RWPE2 (cell line): ENCODE measurements at regions not wholly inside any gene's neighbourhood (a gene's known extent, or its start where the extent isn't known, plus 50 kb on each side); places are given as distances from the start of the nearest gene placed in this dataset.

Experiments
- ATAC-seq: fragments of 200-7000 bp; cut with Tn5 transposase; 3 replicates; pipeline ENCODE4 v1.9.1; 2021; ENCODE audit warnings: low read depth
- DNase-seq: peaks from one replicate; pipeline ENCODE4 v3.0.0-alpha.2; 2020; ENCODE audit warnings: low spot score
- H3K27ac ChIP-seq: fragments of 450-650 bp; 2 replicates; pipeline ENCODE4 v1.5.1; 2017; ENCODE audit warnings: mild to moderate bottlenecking; ENCODE audit not compliant: poor library complexity, severe bottlenecking
- H3K27me3 ChIP-seq: fragments of 250-450 bp; sonication (Bioruptor Pico); 2 replicates; pipeline ENCODE4 v1.5.1; 2021; ENCODE audit warnings: mild to moderate bottlenecking, moderate library complexity; ENCODE audit not compliant: insufficient read depth, poor library complexity, severe bottlenecking
- H3K36me3 ChIP-seq: fragments of 250-450 bp; sonication (Bioruptor Pico); 2 replicates; pipeline ENCODE4 v1.5.1; 2020; ENCODE audit warnings: low read depth, mild to moderate bottlenecking, moderate library complexity
- H3K4me1 ChIP-seq: fragments of 250-450 bp; sonication (Bioruptor Pico); 2 replicates; pipeline ENCODE4 v1.5.1; 2021; ENCODE audit warnings: mild to moderate bottlenecking, moderate library complexity; ENCODE audit not compliant: insufficient read depth, poor library complexity, severe bottlenecking
- H3K4me3 ChIP-seq: fragments of 250-450 bp; sonication (Bioruptor Pico); 2 replicates; pipeline ENCODE4 v1.5.1; 2021; ENCODE audit warnings: mild to moderate bottlenecking, moderate library complexity; ENCODE audit not compliant: severe bottlenecking
- H3K9me3 ChIP-seq: fragments of 250-450 bp; sonication (Bioruptor Pico); 2 replicates; pipeline ENCODE4 v1.5.1; 2021; ENCODE audit warnings: mild to moderate bottlenecking, moderate library complexity; ENCODE audit not compliant: severe bottlenecking
- CTCF ChIP-seq: fragments of 450-650 bp; IDR thresholded peaks from one replicate; pipeline ENCODE4 v1.5.1; 2017; ENCODE audit warnings: mild to moderate bottlenecking, moderate library complexity; ENCODE audit not compliant: poor library complexity, severe bottlenecking

DNA sequence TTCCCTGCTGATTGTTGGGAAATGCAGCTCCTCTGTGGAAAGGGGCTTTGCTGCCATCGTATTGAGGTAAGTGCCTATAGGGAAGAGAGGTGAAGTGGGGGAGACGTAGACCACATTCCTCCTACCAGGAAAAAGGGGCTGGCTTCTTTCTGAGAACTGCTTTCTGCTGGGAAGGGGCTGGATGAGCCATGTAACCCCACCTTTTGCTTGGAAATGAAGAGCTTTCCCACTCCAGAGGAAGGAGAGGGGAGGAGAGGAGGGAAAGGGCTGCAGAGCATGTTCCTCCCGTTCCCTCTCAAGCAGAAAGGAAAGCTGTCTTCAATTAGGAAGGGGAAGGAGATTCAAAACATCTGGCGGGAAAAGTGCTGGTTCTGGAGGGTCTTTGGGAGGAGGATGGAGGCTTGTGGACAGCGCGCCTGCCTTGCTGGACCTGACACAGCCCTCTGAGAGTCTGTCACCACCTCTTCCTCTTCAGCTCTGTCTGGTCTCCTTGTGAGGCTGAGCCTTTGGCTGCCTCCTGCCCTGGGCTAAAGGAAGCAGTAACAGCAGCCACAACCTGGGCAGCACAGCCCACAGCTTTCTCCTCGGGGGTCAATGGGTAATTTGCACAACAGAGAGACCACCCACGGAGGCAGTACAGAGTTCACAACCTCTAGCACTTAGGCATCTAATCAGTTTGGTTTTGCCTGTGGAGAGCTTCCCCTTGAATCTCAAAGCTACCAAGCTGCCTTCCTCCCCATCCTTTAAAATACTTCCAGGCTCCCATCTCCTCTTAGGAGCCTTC lies 410.0 kb upstream of the TNP1 start:
- no peak overlapping the region for H3K4me3 ChIP-seq
- DNase-seq: no peak
- no peaks in the 10 kb centered on the region for H3K36me3 ChIP-seq
- no peak for ATAC-seq
- no peak overlapping the region for H3K27ac ChIP-seq
- H3K27me3 ChIP-seq: no peaks in the 10 kb centered on the region
- H3K4me1 ChIP-seq: no peaks in the 10 kb centered on the region
- peaks cover 2% of the 10 kb centered on the region for H3K9me3 ChIP-seq
- no peak for TF ChIP-seq CTCF

- TF ChIP-seq CTCF: no peak
These were observed 409.1 kb upstream of the TNP1 start for GRCh38 chr2:217268978-217269377.

DNA sequence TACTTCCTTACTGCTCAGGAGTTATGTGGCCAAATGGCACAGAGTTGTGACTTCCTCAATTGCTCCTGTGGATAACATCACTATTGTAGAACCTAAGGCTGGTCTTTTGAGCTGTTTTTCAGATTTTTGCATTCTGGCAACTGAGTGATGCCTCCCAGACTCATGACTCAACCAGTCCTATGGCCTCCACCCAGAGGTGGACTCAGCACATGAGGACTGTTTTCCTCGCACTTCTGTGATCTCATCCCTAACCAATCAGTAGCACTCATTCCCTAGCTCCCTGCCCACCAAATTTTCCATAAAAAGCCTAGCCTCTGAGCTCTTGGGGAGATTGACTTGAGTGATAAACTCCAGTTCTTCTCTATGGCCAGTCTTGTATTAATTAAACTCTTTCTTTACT lies 407.9 kb upstream of the TNP1 start:
- Histone ChIP-seq H3K36me3 (no peaks in the 10 kb centered on the region), H3K27ac (no peak overlapping the region), H3K4me3 (no peak overlapping the region), H3K9me3 (peaks cover 2% of the 10 kb centered on the region), H3K4me1 (no peaks in the 10 kb centered on the region), H3K27me3 (no peaks in the 10 kb centered on the region)
- ATAC-seq (no peak), DNase-seq (no peak)
- TF ChIP-seq CTCF: no peak

More at GRCh38 chr2:217268978-217269377, 409.1 kb upstream of the TNP1 start:
- no peak for ATAC-seq
- Histone ChIP-seq H3K27me3 (no peaks in the 10 kb centered on the region), H3K4me1 (no peaks in the 10 kb centered on the region), H3K36me3 (no peaks in the 10 kb centered on the region), H3K9me3 (peaks cover 2% of the 10 kb centered on the region), H3K27ac (no peak overlapping the region), H3K4me3 (no peak overlapping the region)
- DNase-seq: no peak

DNA sequence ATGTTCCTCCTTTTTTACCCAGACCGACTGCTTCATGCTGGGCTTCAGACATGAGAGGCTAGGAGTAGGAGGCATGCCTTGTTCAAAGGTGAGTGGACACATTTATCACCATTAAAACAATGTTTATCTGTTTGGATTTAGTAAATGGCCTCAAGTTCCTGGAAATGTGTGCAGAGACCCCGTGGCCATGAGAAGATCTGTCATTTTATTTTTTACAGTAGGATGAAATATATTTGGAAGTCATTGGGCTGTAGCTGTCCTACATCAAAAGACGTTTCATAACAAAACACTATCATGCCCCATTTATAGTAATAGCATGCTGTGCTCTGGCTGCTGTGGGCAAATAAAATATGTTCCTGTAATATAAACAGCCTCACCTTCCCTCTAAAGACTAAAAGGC lies 403.9 kb upstream of the TNP1 start:
- no peaks in the 10 kb centered on the region for H3K27me3 ChIP-seq
- H3K4me3 ChIP-seq: no peak overlapping the region
- no peak for ATAC-seq
- H3K9me3 ChIP-seq: peaks cover 2% of the 10 kb centered on the region
- DNase-seq: no peak
- no peaks in the 10 kb centered on the region for H3K36me3 ChIP-seq
- H3K4me1 ChIP-seq: no peaks in the 10 kb centered on the region
- TF ChIP-seq CTCF: no peak
- H3K27ac ChIP-seq: no peak overlapping the region

- ATAC-seq: no peak
- no peaks in the 10 kb centered on the region for H3K36me3 ChIP-seq
- H3K9me3 ChIP-seq: peaks cover 2% of the 10 kb centered on the region
- H3K4me3 ChIP-seq: no peak overlapping the region
- H3K27me3 ChIP-seq: no peaks in the 10 kb centered on the region
- no peak overlapping the region for H3K27ac ChIP-seq
- no peak for TF ChIP-seq CTCF
- DNase-seq: no peak
- no peaks in the 10 kb centered on the region for H3K4me1 ChIP-seq
These were observed 403.0 kb upstream of the TNP1 start for GRCh38 chr2:217262911-217263310.
